ENCODE measurements at regions not wholly inside any gene's neighbourhood (a gene's known extent, or its start where the extent isn't known, plus 50 kb on each side); places are given as distances from the start of the nearest gene placed in this dataset.

GRCh38 chr21:35138665-35139381 lies 89.7 kb upstream of the RUNX1 start:
- peak in 1 of 2 experiments; percentile 53 for DNase-seq (ENCODE audit: low read depth in 2 of 2)

GRCh38 chr21:35136586-35137219 lies 87.6 kb upstream of the RUNX1 start:
- no peak for DNase-seq (ENCODE audit: low read depth in 2 of 2)

- DNase-seq (ENCODE audit: low read depth in 2 of 2): no peak
Measured at GRCh38 chr21:35136106-35136505, 87.0 kb upstream of the RUNX1 start.

GRCh38 chr21:35135481-35135880 lies 86.4 kb upstream of the RUNX1 start:
- no peak for DNase-seq (ENCODE audit: low read depth in 2 of 2)

GRCh38 chr21:35134309-35134708 lies 85.2 kb upstream of the RUNX1 start:
- DNase-seq (ENCODE audit: low read depth in 2 of 2): no peak

- DNase-seq (ENCODE audit: low read depth in 2 of 2): no peak
Measured at GRCh38 chr21:35128536-35128935, 79.4 kb upstream of the RUNX1 start.

GRCh38 chr21:35127851-35128250 lies 78.7 kb upstream of the RUNX1 start:
- no peak for DNase-seq (ENCODE audit: low read depth in 2 of 2)

GRCh38 chr21:35127026-35127425 lies 77.9 kb upstream of the RUNX1 start:
- DNase-seq (ENCODE audit: low read depth in 2 of 2): no peak

GRCh38 chr21:35120631-35121180 lies 71.6 kb upstream of the RUNX1 start:
- DNase-seq (ENCODE audit: low read depth in 2 of 2): no peak

GRCh38 chr21:35119501-35120047 lies 70.5 kb upstream of the RUNX1 start:
- DNase-seq (ENCODE audit: low read depth in 2 of 2): no peak

GRCh38 chr21:35116777-35117176 lies 67.7 kb upstream of the RUNX1 start:
- no peak for DNase-seq (ENCODE audit: low read depth in 2 of 2)

- no peak for DNase-seq (ENCODE audit: low read depth in 2 of 2)
Measured at GRCh38 chr21:35113064-35113463, 64.0 kb upstream of the RUNX1 start.

- DNase-seq (ENCODE audit: low read depth in 2 of 2): no peak
Measured at GRCh38 chr21:35111321-35111930, 62.3 kb upstream of the RUNX1 start.

GRCh38 chr21:35108887-35109286 lies 59.8 kb upstream of the RUNX1 start:
- no peak for DNase-seq (ENCODE audit: low read depth in 2 of 2)

- no peak for DNase-seq (ENCODE audit: low read depth in 2 of 2)
Measured at GRCh38 chr21:35107520-35107919, 58.4 kb upstream of the RUNX1 start.

GRCh38 chr21:35106246-35106835 lies 57.2 kb upstream of the RUNX1 start:
- no peak for DNase-seq (ENCODE audit: low read depth in 2 of 2)

- DNase-seq (ENCODE audit: low read depth in 2 of 2): no peak
Measured at GRCh38 chr21:35102488-35103371, 53.6 kb upstream of the RUNX1 start.

GRCh38 chr21:35100349-35100811 lies 51.3 kb upstream of the RUNX1 start:
- DNase-seq (ENCODE audit: low read depth in 2 of 2): no peak

GRCh38 chr21:35099310-35099709 lies 50.2 kb upstream of the RUNX1 start:
- DNase-seq (ENCODE audit: low read depth in 2 of 2): no peak
